ENCODE measurements at regions not wholly inside any gene's neighbourhood (a gene's known extent, or its start where the extent isn't known, plus 50 kb on each side); places are given as distances from the start of the nearest gene placed in this dataset.

- Histone ChIP-seq H3K27me3 (replicated peaks; ENCODE audit: control insufficient read depth, insufficient read depth, low read length) (no peaks in the 10 kb centered on the region), H3K36me3 (ENCODE audit: control insufficient read depth, insufficient read depth, low read length) (no peaks in the 10 kb centered on the region), H3K4me1 (no peaks in the 10 kb centered on the region), H3K4me3 (ENCODE audit: low read depth, low read length) (no peak overlapping the region), H3K9me3 (no peaks in the 10 kb centered on the region)
- Mint-ChIP-seq H3K36me3 (ENCODE audit: insufficient read depth, unreplicated experiment) (no peaks in the 10 kb centered on the region), H3K27ac (ENCODE audit: unreplicated experiment) (no peak overlapping the region), H3K9me3 (ENCODE audit: unreplicated experiment) (no peaks in the 10 kb centered on the region), H3K4me3 (ENCODE audit: unreplicated experiment) (no peak overlapping the region), H3K4me1 (ENCODE audit: low read depth, unreplicated experiment) (no peaks in the 10 kb centered on the region), H3K27me3 (ENCODE audit: insufficient read depth, unreplicated experiment) (peaks cover 5% of the 10 kb centered on the region)
- CTCF ChIA-PET = no interaction called here
- no peak for DNase-seq
- intact Hi-C loops (cut with micrococcal nuclease; ENCODE audit: unreplicated experiment) = no loop called here
- POLR2A ChIA-PET = no interaction called here
- no TSS peak for BruUV-seq (replicated peaks)
- TF ChIP-seq CTCF (IDR thresholded peaks at IDR 0.05; ENCODE audit: insufficient read depth in 1 of 2, low read depth in 1 of 2, low read length in 1 of 2, severe bottlenecking in 1 of 2, unreplicated experiment in 1 of 2) = no peak
Measured at GRCh38 chr2:34663314-34663713, 1064.2 kb upstream of the FAM98A start.

GRCh38 chr2:34660741-34661140, 1061.6 kb upstream of the FAM98A start:
- Mint-ChIP-seq H3K27me3 (ENCODE audit: insufficient read depth, unreplicated experiment) (peaks cover 5% of the 10 kb centered on the region), H3K9me3 (ENCODE audit: unreplicated experiment) (no peaks in the 10 kb centered on the region), H3K4me3 (ENCODE audit: unreplicated experiment) (no peak overlapping the region), H3K27ac (ENCODE audit: unreplicated experiment) (no peak overlapping the region), H3K36me3 (ENCODE audit: insufficient read depth, unreplicated experiment) (no peaks in the 10 kb centered on the region), H3K4me1 (ENCODE audit: low read depth, unreplicated experiment) (no peaks in the 10 kb centered on the region)
- no peaks in the 10 kb centered on the region for H3K27me3 ChIP-seq (replicated peaks; ENCODE audit: control insufficient read depth, insufficient read depth, low read length)
- intact Hi-C loops (cut with micrococcal nuclease; ENCODE audit: unreplicated experiment) = no loop called here
- H3K4me1 ChIP-seq = no peaks in the 10 kb centered on the region
- H3K9me3 ChIP-seq = no peaks in the 10 kb centered on the region
- ChIA-PET CTCF (no interaction called here), POLR2A (no interaction called here)
- DNase-seq = no peak
- TF ChIP-seq CTCF (IDR thresholded peaks at IDR 0.05; ENCODE audit: insufficient read depth in 1 of 2, low read depth in 1 of 2, low read length in 1 of 2, severe bottlenecking in 1 of 2, unreplicated experiment in 1 of 2) = no peak
- H3K4me3 ChIP-seq (ENCODE audit: low read depth, low read length) = no peak overlapping the region
- no peaks in the 10 kb centered on the region for H3K36me3 ChIP-seq (ENCODE audit: control insufficient read depth, insufficient read depth, low read length)
- BruUV-seq (replicated peaks) = no TSS peak

- no peak for DNase-seq
- no peaks in the 10 kb centered on the region for H3K27me3 Mint-ChIP-seq (ENCODE audit: insufficient read depth, unreplicated experiment)
- H3K9me3 ChIP-seq = no peaks in the 10 kb centered on the region
- no peaks in the 10 kb centered on the region for H3K36me3 Mint-ChIP-seq (ENCODE audit: insufficient read depth, unreplicated experiment)
- no peaks in the 10 kb centered on the region for H3K4me1 ChIP-seq
- POLR2A ChIA-PET = no interaction called here
- TF ChIP-seq CTCF (IDR thresholded peaks at IDR 0.05; ENCODE audit: insufficient read depth in 1 of 2, low read depth in 1 of 2, low read length in 1 of 2, severe bottlenecking in 1 of 2, unreplicated experiment in 1 of 2) = no peak
- no peaks in the 10 kb centered on the region for H3K27me3 ChIP-seq (replicated peaks; ENCODE audit: control insufficient read depth, insufficient read depth, low read length)
- H3K4me3 Mint-ChIP-seq (ENCODE audit: unreplicated experiment) = no peak overlapping the region
- BruUV-seq (replicated peaks) = no TSS peak
- no peak overlapping the region for H3K4me3 ChIP-seq (ENCODE audit: low read depth, low read length)
- intact Hi-C loops (cut with micrococcal nuclease; ENCODE audit: unreplicated experiment) = no loop called here
- no peaks in the 10 kb centered on the region for H3K36me3 ChIP-seq (ENCODE audit: control insufficient read depth, insufficient read depth, low read length)
- H3K27ac Mint-ChIP-seq (ENCODE audit: unreplicated experiment) = no peak overlapping the region
- H3K9me3 Mint-ChIP-seq (ENCODE audit: unreplicated experiment) = no peaks in the 10 kb centered on the region
- H3K4me1 Mint-ChIP-seq (ENCODE audit: low read depth, unreplicated experiment) = no peaks in the 10 kb centered on the region
- CTCF ChIA-PET = no interaction called here
Measured at GRCh38 chr2:34656632-34657031, 1057.5 kb upstream of the FAM98A start.

Measured in Caco-2 (cell line).